H1 (cell line): ENCODE measurements at regions not wholly inside any gene's neighbourhood (a gene's known extent, or its start where the extent isn't known, plus 50 kb on each side); places are given as distances from the start of the nearest gene placed in this dataset.

Source experiments
- CBX8 ChIP-seq: fragments of 300-800, 300-1000 bp; sonication (generic); IDR thresholded peaks from 2 replicates; pipeline ENCODE4 v1.7.1; 2016; ENCODE audit warnings: low read depth, low read length, borderline replicate concordance
- CHD7 ChIP-seq: fragments of 300-600 bp; sonication (generic); IDR thresholded peaks from 2 replicates; pipeline ENCODE4 v1.7.1; 2012; ENCODE audit warnings: low read length, moderate library complexity, mild to moderate bottlenecking, inconsistent platforms; ENCODE audit not compliant: insufficient replicate concordance
- CTBP2 ChIP-seq: IDR thresholded peaks from 2 replicates; pipeline ENCODE4 v1.7.0; 2011; ENCODE audit warnings: borderline replicate concordance, mild to moderate bottlenecking, moderate library complexity, mixed read lengths, low read length; ENCODE audit not compliant: insufficient read depth, insufficient read length
- E2F6 ChIP-seq: IDR thresholded peaks from 2 replicates; pipeline ENCODE4 v1.6.1; 2012; ENCODE audit warnings: inconsistent platforms
- EGR1 ChIP-seq: IDR thresholded peaks from 2 replicates; pipeline ENCODE4 v1.6.1; 2011; ENCODE audit warnings: low read depth, low read length, borderline replicate concordance
- HDAC2 ChIP-seq, 2 experiments: fragments of 300-600 bp in 1 of 2; sonication (generic) in 1 of 2; IDR thresholded peaks; 2 replicates each; pipeline ENCODE4 v1.6.1; 2011 to 2012; ENCODE audit warnings: low read depth in 2 of 2, low read length in 2 of 2, mild to moderate bottlenecking in 2 of 2, moderate library complexity in 2 of 2, borderline replicate concordance in 1 of 2, inconsistent platforms in 1 of 2
- JUN ChIP-seq: IDR thresholded peaks from 2 replicates; pipeline ENCODE4 v1.6.1; 2011; ENCODE audit warnings: low read depth, mild to moderate bottlenecking, improper control_type of control experiment, low read length
- KDM1A ChIP-seq: fragments of 200-600, 300-600 bp; sonication (generic); IDR thresholded peaks from 2 replicates; pipeline ENCODE4 v1.7.1; 2016; ENCODE audit warnings: mild to moderate bottlenecking, low read length, borderline replicate concordance
- PHF8 ChIP-seq: fragments of 200-600 bp; sonication (generic); conservative IDR thresholded peaks from 2 replicates; pipeline ENCODE4 v1.7.1; 2012; ENCODE audit warnings: low read depth, mild to moderate bottlenecking, inconsistent platforms, low read length, moderate library complexity
- POLR2AphosphoS5 ChIP-seq: IDR thresholded peaks from 2 replicates; pipeline ENCODE4 v1.6.1; 2011; ENCODE audit warnings: low read depth, low read length
- RXRA ChIP-seq: IDR thresholded peaks from 2 replicates; pipeline ENCODE4 v1.6.1; 2011; ENCODE audit warnings: low read depth, mild to moderate bottlenecking, low read length, moderate library complexity; ENCODE audit not compliant: insufficient read depth

DNA sequence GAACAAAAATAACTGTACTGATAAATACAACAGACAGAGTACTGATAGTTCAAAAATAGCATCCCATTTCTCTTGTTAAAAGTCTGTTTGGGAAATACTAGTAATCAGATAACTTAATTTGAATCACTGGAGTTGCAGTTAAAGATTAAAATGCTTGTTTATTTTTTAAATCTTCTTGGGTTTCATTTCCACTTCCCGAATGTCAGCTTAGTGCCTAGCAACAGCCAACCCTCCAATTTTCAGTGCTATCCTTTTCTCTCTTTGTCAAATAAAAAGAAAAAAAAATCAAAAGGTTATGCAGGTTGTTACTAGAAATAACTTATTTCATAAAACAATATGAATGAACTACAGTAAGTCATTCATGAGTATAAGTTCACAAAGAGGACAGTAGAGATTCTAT, 257.7 kb upstream of the STXBP5 start (continued):
- no peak for TF ChIP-seq CHD7
- TF ChIP-seq PHF8: no peak
- no peak for TF ChIP-seq CBX8
- no peak for TF ChIP-seq HDAC2 (IDR thresholded peaks at IDR 0.05; ENCODE audit: borderline replicate concordance in 1 of 2, low read depth in 2 of 2, low read length in 2 of 2)
- TF ChIP-seq JUN: no peak
- no peak for TF ChIP-seq CTBP2
- TF ChIP-seq E2F6: no peak
- TF ChIP-seq KDM1A: no peak
- TF ChIP-seq RXRA: no peak
- TF ChIP-seq EGR1: no peak
- no peak for TF ChIP-seq POLR2AphosphoS5
